Activated CD4-positive, alpha-beta T cell treated with anti-CD3 and anti-CD28 coated beads, Interleukin-2, Interleukin-4, amounts not matched to agents 100 ng/mL and 50 ng/mL, durations not matched to agents 16 hours and 8 hours (primary cell): ENCODE measurements at regions not wholly inside any gene's neighbourhood (a gene's known extent, or its start where the extent isn't known, plus 50 kb on each side); places are given as distances from the start of the nearest gene placed in this dataset.

Experiments
- DNase-seq: peaks from one replicate; pipeline ENCODE4 v3.0.0-alpha.2; 2020; ENCODE audit warnings: low spot score

DNA sequence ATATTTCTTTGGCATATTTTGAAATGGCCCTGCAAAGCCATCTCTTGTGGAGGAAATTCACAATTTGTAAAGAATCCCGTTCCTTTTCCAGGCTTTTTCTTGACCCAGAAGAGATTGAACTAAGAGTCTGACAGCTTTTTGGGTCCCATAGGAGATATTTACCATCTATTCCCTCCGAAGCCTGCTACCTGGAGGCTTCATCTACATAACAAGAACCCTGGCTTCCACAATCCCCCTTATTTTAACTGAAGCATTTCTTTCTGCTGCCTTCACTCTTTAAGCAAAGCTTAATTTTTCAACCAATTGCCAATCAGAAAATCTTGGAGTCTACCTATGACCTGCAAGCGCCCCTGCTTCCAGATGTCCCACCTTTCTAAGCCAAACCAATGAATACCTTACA lies 248.1 kb upstream of the GADL1 start:
- DNase-seq: no peak

DNA sequence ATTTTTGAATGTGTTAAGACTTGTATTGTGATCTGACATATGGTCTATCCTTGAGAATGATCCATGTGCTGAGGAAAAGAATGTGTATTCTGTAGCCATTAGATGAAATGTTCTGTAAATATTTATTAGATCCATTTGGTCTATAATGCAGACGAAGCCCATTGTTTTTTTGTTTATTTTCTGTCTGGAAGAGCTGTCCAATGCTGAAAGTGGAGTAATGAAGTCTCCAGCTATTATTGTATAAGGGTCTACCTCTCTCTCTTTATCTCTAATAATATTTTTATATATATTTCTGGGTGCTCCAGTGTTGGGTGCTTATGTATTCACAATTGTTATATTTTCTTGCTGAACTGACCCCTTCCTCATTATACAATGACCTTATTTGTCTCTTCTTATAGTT lies 250.6 kb upstream of the GADL1 start:
- no peak for DNase-seq

DNA sequence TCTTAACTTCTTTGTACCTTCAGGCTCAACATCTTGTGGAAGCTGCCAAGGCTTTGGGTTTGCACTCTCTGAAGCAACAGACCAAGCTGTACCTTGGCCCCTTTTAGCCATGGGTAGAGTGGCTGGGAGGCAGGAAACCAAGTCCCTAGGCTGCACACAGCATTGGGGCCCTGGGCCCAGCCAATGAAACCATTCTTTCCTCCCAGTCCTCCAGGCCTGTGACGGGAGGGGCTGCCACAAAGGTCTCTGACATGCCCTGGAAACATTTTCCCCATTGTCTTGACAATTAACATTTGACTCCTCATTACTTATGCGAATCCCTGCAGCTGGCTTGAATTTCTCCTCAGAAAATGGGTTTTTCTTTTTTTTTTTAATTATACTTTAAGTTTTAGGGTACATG lies 253.1 kb upstream of the GADL1 start:
- DNase-seq: no peak

DNA sequence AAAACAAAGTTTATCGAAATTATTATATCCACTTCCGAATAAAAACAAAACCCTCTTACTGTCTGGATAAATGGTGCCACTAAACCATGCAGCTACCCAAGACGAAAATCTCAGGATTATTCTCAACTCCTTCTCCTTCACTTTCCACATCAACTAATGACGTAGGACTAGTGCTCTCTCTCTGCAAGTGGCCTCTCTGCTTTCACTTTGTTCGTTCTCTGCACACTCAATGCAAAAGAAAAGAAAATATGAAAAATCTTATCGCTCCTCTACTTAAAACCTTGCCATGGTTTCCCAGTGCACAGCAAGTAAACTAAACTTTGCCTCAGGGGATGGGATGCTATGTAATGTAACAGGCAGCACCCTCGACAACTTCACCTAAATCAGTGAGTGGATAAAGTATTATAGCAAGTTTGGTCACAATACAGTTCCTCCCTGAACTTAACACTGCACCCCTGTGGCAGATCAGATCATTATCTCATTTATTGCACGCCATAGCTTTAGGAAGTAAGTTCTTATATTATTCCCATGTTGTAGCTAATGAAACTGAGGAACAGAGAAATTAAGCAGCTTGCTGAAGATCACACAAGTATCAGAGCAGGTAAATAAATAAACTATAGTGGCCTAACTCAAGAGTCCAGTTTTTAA lies 262.7 kb upstream of the GADL1 start:
- no peak for DNase-seq

DNA sequence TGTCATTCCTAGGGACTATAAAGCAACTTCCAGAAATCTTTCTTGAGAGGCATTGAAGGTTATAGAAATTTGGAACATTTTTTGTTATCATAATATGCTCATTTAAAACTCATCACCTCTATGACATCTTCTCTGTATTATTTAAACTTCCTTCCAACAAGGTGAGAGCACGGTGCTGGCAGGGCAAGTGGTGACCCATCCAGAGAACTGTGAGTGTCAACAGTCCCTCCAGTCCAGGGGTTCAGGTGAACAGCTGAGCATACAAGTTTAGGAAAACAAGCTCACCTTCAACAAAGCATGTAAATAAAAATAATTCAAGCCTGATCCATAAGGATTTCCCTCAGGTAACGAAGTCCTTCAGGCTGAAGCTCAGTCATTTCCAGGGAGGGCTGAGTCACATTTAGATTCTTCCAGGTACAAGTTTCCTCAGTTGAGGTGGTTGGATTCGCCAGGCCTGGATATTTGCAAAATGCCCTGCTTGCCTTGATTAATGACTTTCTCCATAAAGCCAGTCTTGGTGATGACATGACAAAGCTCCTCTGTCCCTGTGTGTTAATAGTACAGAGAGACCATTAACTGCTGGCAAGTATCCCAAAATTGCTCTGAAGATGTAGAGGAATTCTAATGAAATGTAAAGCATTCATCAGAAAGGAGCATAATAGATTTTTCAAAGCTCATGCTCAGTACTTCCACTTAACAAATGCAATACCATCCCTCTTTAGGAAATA lies 263.6 kb upstream of the GADL1 start:
- no peak for DNase-seq

DNA sequence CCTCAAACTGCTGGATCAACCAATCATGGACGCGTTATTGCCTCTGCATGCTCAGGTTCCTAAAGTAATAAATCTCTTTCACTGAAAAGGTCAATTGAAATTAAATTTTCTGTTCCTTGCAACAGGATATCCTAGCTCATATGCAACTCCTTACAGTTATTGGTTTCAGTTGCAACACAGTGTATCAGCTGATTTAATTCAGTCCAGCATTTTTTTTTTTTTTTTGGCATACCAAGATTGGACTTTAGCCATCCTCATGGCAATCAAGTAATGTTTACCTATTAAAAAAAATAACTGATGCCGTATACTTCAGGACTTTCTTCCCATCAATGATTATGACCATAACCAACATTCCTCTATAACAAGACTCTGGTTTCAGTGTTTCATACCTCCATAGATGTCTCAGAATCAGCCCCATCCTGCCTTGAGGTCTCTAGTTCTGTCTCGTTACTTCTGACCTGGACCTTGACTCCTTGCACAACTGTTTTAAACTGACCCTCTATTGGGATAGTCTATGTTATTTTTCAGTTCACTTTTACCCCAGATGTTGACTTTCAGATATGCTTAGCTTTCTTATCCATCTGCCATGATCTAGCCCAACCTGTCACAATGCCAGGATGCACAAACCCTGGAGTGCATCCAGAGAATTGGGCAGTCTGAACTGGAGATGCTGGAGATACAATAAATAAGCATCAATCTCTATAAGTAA lies 265.0 kb upstream of the GADL1 start:
- DNase-seq: no peak

DNA sequence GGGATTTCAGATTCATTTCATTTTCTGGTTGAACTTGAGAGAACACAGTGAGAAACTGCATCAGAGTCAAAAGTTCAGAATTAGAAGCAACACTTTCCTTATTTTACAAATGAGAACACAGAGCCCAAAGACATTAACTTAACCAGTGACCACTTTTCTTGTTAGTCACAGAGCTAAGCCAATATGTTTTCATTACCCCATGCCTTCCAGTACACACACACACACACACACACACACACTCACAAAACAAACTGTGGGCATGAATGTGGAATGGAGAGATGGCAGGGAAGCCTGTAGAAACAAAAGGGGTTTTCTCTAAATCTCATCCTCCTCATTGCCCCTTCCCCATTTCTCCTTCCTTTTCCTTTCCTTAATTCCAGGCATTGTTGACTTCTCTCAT lies 267.4 kb upstream of the GADL1 start:
- DNase-seq: no peak

DNA sequence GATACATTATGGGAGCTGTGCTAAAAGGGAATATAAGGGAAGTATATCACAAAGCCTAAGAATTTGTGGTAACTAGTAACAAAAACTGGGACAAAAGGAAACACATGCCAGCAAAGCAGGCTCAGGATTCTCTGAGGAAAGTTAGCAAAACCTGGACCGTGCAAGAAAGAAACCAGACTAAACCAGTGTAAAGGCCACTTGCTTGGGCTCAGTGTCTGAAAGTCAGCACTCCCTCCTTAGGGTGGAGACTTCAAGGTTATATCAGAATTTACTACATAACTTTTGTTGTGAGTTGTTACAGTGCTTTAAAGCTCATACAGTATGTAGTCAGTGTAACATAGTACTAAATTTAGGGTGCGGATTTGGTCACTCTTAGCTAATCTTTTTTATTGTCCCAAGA lies 269.9 kb upstream of the GADL1 start:
- no peak for DNase-seq

DNA sequence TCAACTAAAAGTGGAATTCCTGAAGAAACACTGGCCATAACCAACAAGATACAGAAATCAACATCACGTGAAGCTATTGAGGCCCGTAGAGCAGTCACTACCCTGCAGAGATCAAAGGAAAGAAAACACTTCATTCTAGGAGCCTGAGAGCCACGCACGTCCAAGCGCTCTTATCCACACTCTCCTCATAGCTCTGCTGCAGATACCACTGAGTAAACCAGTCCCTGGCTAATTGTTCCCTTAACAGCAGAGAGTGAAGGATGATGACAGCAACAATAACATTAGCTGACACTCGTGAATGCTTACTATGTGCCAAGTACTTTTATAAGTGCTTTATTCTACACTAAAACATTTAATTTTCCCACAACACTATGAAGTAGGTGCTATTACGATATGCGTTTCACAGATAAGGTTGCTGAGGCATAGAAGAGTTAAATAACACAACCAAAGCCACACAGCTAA lies 271.0 kb upstream of the GADL1 start:
- no peak for DNase-seq

DNA sequence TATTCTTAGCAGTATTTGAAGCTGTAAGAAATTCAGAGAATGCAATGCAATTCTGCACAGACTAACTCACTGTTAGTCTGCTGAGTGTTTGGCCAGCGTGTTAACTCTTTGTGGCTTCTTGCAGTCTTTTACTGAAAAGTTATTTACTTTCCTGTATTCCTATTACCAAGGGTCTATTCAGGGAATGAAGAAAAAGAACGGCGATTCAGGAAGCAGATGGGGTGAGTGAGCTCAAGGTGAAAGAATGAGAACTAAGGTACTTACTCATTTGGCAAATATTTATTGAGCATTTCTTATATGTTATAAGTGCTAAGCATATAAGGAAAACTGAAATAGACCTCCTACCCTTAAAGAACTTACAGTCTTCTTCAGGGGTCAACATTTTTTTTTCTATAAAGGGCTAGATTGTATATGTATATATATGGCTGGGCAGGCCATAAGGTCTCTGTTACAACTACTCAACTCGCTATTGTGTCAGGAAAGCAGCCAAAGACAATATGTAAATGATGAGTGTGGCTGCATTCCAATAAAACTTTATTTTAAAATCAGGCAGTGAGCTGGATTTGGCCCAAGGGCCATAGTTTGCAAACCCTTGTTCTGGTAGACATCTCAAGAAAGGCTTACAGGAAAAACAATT lies 271.9 kb upstream of the GADL1 start:
- DNase-seq: no peak

DNA sequence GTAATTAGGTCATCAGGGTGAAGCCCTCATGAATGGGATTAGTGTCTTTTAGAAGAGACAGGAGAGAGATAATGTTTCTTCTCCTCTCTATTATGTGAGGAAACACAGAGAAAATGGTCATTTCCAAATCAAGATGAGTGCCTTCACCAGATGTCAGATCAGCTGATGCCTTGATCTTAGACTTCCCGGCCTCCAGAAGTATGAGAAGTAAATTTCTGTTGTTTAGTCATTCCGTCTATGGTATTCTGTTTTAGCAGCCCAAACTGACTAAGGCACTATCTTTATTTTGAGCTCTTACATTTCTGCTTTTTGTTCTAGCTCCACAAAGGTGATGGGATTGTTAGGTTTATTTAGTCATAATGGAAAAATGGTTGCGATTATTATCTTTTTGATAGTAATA lies 273.2 kb upstream of the GADL1 start:
- no peak for DNase-seq

DNA sequence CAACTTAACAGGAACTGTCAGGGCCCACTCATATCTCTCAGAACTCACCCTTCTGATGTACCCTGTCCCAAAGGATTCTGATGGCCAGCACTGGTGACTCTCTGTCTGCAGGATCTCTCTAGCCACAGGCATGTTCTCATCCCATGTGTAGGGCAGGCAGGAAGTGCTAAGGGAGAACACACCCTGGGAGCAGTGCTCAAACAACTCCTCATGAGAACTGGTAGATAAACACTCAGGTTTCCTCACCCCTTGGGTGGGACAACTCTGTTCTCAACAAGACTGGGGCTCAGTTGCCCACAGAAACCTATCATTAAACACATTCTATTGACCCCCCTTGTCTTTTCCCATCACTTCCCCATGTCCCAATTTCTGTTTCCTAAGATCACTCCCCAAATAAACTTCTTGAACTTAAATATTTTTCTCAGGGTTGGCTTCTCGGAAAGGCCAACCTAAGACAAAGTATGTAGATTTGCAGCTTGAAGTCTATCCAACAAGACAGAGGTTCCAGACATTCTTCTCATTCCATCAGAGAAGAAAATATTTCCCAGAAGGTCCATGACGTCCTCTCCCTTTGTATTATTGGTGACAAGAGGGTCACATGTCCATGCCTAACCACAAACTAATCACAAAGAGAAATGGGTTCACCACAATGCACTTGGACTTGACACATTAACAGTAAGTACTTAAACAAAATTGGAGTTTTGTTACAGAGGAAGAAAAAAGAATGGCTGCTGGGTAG lies 276.6 kb upstream of the GADL1 start:
- no peak for DNase-seq

DNA sequence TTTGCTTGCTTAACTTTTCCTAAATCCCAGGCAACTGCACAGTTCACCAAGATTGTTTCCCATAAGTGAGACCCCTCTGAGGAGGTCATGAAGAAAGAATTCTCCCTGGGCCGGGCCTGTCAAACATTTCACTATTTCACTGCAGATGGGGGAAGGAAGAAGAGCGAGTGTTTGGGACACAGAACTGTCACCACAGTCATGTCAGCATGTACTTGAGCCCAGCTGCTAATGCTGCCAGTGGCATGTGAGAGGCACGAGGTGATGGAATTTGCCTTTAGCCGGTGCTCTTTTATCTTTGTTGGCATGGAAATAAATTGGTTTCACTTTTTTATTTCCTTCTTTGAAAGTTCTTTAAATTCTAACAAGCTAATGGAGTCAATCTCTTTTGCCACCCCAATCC lies 277.9 kb upstream of the GADL1 start:
- no peak for DNase-seq

DNA sequence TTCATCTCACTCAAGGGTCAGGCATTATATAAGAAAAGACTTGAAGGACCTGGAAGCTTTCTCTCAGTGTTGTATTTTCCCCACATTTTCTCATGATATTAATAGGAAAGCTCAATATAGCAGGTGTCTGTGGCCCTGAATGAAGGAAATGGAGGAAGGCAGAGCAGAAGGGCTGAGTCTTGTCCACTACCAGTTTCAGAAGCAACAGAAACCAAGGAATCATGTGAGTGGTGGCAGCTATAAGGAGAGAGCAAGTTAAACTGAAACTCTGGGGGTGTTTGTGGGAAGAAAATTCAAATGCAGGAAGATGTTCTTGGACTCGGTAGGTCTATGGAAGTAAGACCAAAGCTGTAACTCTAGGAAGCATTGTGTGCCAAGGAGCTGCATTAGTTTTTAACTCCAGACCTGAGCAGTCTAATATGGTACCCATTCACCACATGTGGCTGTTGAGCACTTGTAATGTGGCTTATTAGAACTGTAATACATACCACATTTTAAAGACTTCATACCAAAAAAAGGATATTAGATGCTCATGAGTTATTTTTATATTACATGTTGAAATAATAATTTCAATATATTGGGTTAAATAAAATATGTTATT lies 278.8 kb upstream of the GADL1 start:
- DNase-seq: no peak

DNA sequence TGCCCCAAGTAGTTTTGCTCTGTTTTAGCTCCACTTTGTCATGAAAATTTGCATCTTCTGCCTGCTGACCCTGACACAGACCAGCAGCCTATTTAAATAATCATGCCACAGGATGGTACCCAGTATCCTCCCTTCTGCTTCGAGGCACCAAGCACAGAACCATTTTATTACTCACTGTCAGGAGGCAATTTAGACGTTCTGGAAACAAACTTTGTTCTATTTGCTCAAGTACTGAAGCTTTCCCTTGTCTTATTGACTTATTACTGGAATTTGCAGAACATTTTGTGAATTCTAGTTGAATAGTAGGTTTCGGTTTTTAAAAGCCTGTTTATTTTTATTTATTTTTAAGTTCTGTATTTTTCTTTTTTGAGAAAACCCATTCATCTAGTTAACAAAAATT lies 279.6 kb upstream of the GADL1 start:
- DNase-seq: no peak

DNA sequence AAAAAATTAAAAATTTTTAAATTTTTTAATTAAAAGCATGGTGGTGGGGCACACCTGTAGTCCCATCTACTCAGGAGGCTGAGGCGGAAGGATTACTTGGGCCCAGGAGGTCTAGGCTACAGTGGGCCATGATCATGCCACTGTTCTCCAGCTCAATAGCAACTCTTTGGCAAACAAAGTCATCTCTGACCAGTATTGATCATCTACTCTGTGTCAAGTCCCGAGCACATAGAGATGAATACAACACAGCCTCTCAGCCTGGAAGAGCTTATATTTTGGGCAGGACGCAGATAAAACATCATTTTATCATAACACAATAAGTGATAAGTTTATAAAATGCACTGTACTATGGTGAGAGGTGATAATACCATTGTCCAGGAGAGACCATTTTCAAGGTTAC lies 281.6 kb upstream of the GADL1 start:
- no peak for DNase-seq

DNA sequence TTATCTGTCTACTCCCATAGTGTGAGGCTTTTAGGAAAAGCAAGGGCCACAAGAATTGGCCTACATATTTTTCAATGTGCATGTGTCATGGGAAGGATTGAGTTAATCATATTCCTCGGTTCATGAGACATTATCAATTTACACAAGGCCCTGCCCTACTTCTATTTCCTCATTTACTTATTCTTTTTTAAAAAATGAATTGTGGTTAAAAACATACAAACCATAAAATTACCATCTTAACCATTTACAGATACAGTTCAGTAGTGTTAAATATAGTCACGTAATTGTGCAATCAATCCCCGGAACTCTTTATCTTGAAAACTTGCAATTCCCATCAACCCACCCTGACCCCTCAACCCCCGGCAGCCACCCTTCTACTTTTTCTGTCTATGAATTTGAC lies 284.0 kb upstream of the GADL1 start:
- no peak for DNase-seq

DNA sequence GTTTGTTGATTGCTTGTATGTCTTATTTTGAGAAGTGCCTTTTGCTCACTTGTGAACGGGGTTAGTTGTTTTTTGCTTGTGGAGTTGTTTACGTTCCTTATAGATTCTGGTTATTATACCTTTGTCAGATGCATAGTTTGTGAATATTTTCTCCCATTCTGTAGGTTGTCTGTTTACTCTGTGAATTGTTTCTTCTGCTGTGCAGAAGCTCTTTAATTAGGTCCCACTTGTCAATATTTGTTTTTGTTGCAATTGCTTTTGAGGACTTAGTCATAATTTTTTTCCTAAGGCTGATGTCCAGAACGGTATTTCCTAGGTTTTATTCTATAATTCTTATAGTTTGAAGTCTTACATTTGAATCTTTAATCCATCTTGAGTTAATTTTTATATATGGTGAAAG lies 285.3 kb upstream of the GADL1 start:
- no peak for DNase-seq

DNA sequence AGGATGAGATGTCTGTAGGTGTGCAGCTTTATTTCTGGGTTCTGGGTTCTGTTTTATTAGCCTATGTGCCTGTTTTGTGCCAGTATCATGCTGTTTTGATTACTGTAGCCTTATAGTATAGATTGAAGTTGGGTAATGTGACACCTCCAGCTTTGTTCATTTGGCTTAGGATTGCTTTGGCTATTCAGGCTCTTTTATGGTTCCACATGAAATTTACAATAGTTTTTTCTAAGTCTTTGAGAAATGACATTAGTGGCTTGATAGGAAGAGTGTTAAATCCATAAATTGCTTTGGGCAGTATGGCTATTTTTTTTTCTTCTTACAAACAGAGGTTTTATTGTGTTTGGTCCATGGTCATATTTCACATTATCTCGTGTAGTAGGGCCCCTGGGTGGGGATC lies 285.8 kb upstream of the GADL1 start:
- DNase-seq: no peak

DNA sequence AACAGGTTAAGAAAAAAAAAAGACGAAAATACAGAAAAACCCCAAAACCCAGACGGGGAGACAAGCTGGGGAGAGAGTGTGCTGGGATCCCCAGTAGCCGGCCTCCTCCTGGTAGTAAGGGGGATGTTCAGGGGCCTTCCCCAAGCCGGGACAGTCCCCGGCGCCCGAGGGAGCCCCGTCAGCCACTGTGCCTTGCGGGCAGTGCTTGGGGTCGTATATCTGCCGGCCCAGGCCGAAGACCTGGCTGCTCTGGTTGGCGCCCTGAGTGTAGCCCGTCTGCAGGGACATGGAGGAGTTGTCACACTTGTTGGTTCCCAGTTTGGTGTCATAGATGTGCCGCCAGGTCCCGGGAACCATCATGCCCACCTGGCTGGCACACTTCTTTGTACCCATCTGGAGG lies 287.2 kb upstream of the GADL1 start:
- no peak for DNase-seq

DNA sequence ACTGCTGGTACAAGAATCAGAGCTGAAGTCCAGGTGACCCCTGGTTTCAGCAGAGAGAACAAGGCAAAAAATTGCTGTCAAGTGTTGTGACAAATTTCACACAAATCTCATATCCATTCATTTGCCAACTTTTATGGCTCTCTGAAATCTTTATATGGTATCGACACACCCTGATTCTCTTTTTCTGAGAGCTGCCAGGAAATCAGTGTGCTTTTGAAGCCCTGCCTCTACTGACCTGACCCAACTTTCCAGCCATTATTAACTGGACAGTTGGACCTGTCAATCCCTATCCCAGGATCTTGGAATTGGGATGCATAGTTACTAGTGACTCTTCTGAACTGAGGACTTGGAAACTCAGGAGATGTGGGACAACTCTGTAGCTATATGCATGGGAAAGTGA lies 288.2 kb upstream of the GADL1 start:
- DNase-seq: no peak
